Astrocyte (in vitro differentiated cells and primary cell): ENCODE measurements at regions not wholly inside any gene's neighbourhood (a gene's known extent, or its start where the extent isn't known, plus 50 kb on each side); places are given as distances from the start of the nearest gene placed in this dataset.

Experiments used
- EZH2 ChIP-seq: IDR thresholded peaks from 2 replicates; pipeline ENCODE4 v1.6.1; 2012; ENCODE audit warnings: mild to moderate bottlenecking, low read length, inconsistent platforms; ENCODE audit not compliant: insufficient read depth
- TF ChIP-seq, protein P1 (sequence below): IDR thresholded peaks from 2 replicates; pipeline ENCODE4 v1.5.1; 2011; ENCODE audit warnings: low read depth, mild to moderate bottlenecking, inconsistent platforms, low read length, moderate library complexity; ENCODE audit not compliant: insufficient read depth

GRCh38 chr4:162791226-162791625 lies 375.5 kb downstream of the NAF1 start:
- TF ChIP-seq, protein P1, sequence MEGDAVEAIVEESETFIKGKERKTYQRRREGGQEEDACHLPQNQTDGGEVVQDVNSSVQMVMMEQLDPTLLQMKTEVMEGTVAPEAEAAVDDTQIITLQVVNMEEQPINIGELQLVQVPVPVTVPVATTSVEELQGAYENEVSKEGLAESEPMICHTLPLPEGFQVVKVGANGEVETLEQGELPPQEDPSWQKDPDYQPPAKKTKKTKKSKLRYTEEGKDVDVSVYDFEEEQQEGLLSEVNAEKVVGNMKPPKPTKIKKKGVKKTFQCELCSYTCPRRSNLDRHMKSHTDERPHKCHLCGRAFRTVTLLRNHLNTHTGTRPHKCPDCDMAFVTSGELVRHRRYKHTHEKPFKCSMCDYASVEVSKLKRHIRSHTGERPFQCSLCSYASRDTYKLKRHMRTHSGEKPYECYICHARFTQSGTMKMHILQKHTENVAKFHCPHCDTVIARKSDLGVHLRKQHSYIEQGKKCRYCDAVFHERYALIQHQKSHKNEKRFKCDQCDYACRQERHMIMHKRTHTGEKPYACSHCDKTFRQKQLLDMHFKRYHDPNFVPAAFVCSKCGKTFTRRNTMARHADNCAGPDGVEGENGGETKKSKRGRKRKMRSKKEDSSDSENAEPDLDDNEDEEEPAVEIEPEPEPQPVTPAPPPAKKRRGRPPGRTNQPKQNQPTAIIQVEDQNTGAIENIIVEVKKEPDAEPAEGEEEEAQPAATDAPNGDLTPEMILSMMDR, result no peak
- TF ChIP-seq EZH2, result no peak
